ENCODE measurements at regions not wholly inside any gene's neighbourhood (a gene's known extent, or its start where the extent isn't known, plus 50 kb on each side); places are given as distances from the start of the nearest gene placed in this dataset.

GRCh38 chr6:6891125-6891721 lies 216.5 kb upstream of the RREB1 start:
- no peak for DNase-seq (ENCODE audit: low spot score)

- no peak for DNase-seq (ENCODE audit: low spot score)
These were observed 215.8 kb upstream of the RREB1 start for GRCh38 chr6:6891949-6892461.

- DNase-seq (ENCODE audit: low spot score) = no peak
These were observed 214.8 kb upstream of the RREB1 start for GRCh38 chr6:6892744-6893583.

- DNase-seq (ENCODE audit: low spot score) = no peak
These were observed 214.1 kb upstream of the RREB1 start for GRCh38 chr6:6893701-6894100.

- no peak for DNase-seq (ENCODE audit: low spot score)
These were observed 211.8 kb upstream of the RREB1 start for GRCh38 chr6:6895929-6896328.

GRCh38 chr6:6897140-6897539 lies 210.6 kb upstream of the RREB1 start:
- DNase-seq (ENCODE audit: low spot score) = no peak

- no peak for DNase-seq (ENCODE audit: low spot score)
These were observed 207.1 kb upstream of the RREB1 start for GRCh38 chr6:6900569-6901204.

- no peak for DNase-seq (ENCODE audit: low spot score)
These were observed 206.5 kb upstream of the RREB1 start for GRCh38 chr6:6901205-6901719.

GRCh38 chr6:6901945-6902344 lies 205.8 kb upstream of the RREB1 start:
- no peak for DNase-seq (ENCODE audit: low spot score)

GRCh38 chr6:6905961-6906518 lies 201.7 kb upstream of the RREB1 start:
- DNase-seq (ENCODE audit: low spot score) = no peak

GRCh38 chr6:6906570-6907213 lies 201.1 kb upstream of the RREB1 start:
- no peak for DNase-seq (ENCODE audit: low spot score)

- DNase-seq (ENCODE audit: low spot score) = no peak
These were observed 200.5 kb upstream of the RREB1 start for GRCh38 chr6:6907286-6907685.

- DNase-seq (ENCODE audit: low spot score) = no peak
These were observed 199.6 kb upstream of the RREB1 start for GRCh38 chr6:6908121-6908520.

GRCh38 chr6:6909111-6909510 lies 198.7 kb upstream of the RREB1 start:
- DNase-seq (ENCODE audit: low spot score) = no peak

- no peak for DNase-seq (ENCODE audit: low spot score)
These were observed 196.9 kb upstream of the RREB1 start for GRCh38 chr6:6910734-6911295.

- DNase-seq (ENCODE audit: low spot score) = no peak
These were observed 196.4 kb upstream of the RREB1 start for GRCh38 chr6:6911391-6911790.

GRCh38 chr6:6912817-6913744 lies 194.7 kb upstream of the RREB1 start:
- DNase-seq (ENCODE audit: low spot score) = no peak

GRCh38 chr6:6915219-6915618 lies 192.5 kb upstream of the RREB1 start:
- no peak for DNase-seq (ENCODE audit: low spot score)

GRCh38 chr6:6915813-6916547 lies 191.8 kb upstream of the RREB1 start:
- DNase-seq (ENCODE audit: low spot score) = no peak

GRCh38 chr6:6916598-6916997 lies 191.2 kb upstream of the RREB1 start:
- DNase-seq (ENCODE audit: low spot score) = no peak
